ENCODE measurements at regions not wholly inside any gene's neighbourhood (a gene's known extent, or its start where the extent isn't known, plus 50 kb on each side); places are given as distances from the start of the nearest gene placed in this dataset.

DNA sequence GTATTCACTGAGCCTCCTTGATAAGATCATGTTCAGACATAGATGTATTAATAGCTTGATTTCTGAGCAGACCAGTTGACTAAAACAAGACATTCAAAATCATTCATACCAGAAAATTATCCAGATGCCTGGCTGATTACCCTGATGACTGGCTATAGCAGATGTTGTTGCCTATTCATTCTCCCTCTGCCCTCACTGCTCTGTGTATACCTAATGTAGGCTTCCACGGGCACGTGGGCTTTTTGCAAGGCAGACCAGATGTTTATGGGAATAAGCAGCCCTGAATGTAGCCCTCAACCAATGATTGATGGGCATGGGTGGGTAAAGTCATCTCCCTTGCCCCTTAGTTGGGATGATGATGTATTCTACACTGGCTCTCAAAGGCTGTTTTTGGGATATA lies 289.1 kb downstream of the MBD2 start:
- DNase-seq: no peak
- 100% methylated on average over 2 of the region's 2 CpGs for WGBS
- Histone ChIP-seq H2BK5ac (ENCODE audit: low read depth, low read length, poor library complexity, severe bottlenecking) (no peak overlapping the region), H2BK120ac (ENCODE audit: low read depth, low read length) (no peak overlapping the region), H2BK12ac (ENCODE audit: low read length in 2 of 2) (no peak overlapping the region), H2AK5ac (ENCODE audit: low read length, severe bottlenecking) (no peak overlapping the region), H2AFZ (ENCODE audit: low read depth, low read length) (no peak overlapping the region), H4K91ac (ENCODE audit: low read length) (no peak overlapping the region), H4K8ac (ENCODE audit: low read length) (no peak overlapping the region), H3K18ac (ENCODE audit: low read depth in 1 of 2, low read length in 2 of 2) (no peak overlapping the region), H3K36me3 (ENCODE audit: control insufficient read depth in 1 of 2, insufficient read depth in 2 of 2, low read depth in 1 of 2, low read length in 2 of 2) (no peaks in the 10 kb centered on the region), H3K23ac (ENCODE audit: low read length in 2 of 2) (no peak overlapping the region), H3K4me3 (ENCODE audit: insufficient read depth in 1 of 2, low read depth in 1 of 2, low read length in 2 of 2) (no peak overlapping the region), H2BK15ac (ENCODE audit: low read depth, poor library complexity, severe bottlenecking) (no peak overlapping the region), H3K27me3 (ENCODE audit: control insufficient read depth in 1 of 2, insufficient read depth in 1 of 2, low read length in 2 of 2) (no peaks in the 10 kb centered on the region), H3K9ac (ENCODE audit: low read length) (no peak overlapping the region), H3K4me1 (ENCODE audit: control insufficient read depth, insufficient read depth, low read depth, low read length) (no peaks in the 10 kb centered on the region), H3K9me3 (ENCODE audit: control insufficient read depth, low read length) (no peaks in the 10 kb centered on the region), H3K4ac (ENCODE audit: low read depth in 1 of 2, low read length in 2 of 2) (no peak overlapping the region), H3K27ac (ENCODE audit: low read length, poor library complexity, severe bottlenecking) (no peak overlapping the region), H3K14ac (ENCODE audit: low read length in 2 of 2) (no peak overlapping the region), H3K4me2 (ENCODE audit: low read length, poor library complexity, severe bottlenecking) (no peak overlapping the region), H3K79me1 (replicated peaks; ENCODE audit: low read length, poor library complexity, severe bottlenecking) (no peaks in the 10 kb centered on the region)

DNA sequence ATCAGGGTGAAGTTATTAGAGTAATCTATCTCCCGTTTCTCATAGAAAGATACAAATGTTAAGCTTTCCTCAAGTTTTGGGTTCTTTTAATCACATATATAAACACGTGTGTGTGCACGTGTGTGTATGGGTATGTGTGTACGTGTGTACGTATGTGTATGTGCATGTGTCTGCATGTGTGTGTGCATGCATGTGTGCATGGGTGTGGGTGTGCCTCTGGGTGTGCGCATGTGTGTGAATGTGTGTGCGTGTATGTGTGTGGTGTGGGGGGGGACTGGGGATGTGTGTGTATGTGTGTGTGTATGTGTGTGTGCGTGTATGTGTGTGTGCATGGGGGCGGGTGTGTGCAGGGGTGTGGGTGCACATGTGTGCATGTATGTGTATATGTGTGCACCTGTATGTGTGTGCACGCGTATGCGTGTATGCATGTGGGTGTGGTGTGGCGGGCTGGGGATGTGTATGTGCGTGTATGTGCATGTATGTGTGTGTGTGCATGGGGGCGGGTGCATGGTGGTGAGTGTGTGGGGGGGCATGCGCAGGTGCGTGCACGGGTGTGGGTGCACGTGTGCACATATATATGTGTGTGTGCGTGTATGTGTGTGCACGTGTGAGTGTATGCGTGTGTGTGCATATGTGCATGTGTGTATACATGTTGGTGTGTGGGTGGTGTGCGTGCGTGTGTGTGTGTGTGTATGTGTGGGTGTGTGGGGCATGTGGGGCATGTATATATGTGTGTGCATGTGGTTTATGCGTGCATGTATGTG lies 304.0 kb downstream of the MBD2 start:
- no peak overlapping the region for H2BK5ac ChIP-seq (ENCODE audit: low read depth, low read length, poor library complexity, severe bottlenecking)
- whole genome bisulfite sequencing: 90% methylated on average over 25 of the region's 25 CpGs

GRCh38 chr18:53918091-53918490 lies 306.4 kb downstream of the MBD2 start:
- Histone ChIP-seq H2AFZ (ENCODE audit: low read depth, low read length) (no peak overlapping the region), H3K36me3 (ENCODE audit: control insufficient read depth in 1 of 2, insufficient read depth in 2 of 2, low read depth in 1 of 2, low read length in 2 of 2) (peaks cover 0 to 4% of the 10 kb centered on the region in 2 experiments), H3K18ac (ENCODE audit: low read depth in 1 of 2, low read length in 2 of 2) (no peak overlapping the region), H2BK120ac (ENCODE audit: low read depth, low read length) (no peak overlapping the region), H3K79me1 (replicated peaks; ENCODE audit: low read length, poor library complexity, severe bottlenecking) (no peaks in the 10 kb centered on the region), H2BK5ac (ENCODE audit: low read depth, low read length, poor library complexity, severe bottlenecking) (no peak overlapping the region), H3K4me2 (ENCODE audit: low read length, poor library complexity, severe bottlenecking) (no peak overlapping the region), H4K91ac (ENCODE audit: low read length) (no peak overlapping the region), H3K23ac (ENCODE audit: low read length in 2 of 2) (no peak overlapping the region), H3K14ac (ENCODE audit: low read length in 2 of 2) (no peak overlapping the region), H2AK5ac (ENCODE audit: low read length, severe bottlenecking) (no peak overlapping the region), H4K8ac (ENCODE audit: low read length) (no peak overlapping the region), H3K9ac (ENCODE audit: low read length) (no peak overlapping the region), H2BK15ac (ENCODE audit: low read depth, poor library complexity, severe bottlenecking) (no peak overlapping the region), H3K4me1 (ENCODE audit: control insufficient read depth, insufficient read depth, low read depth, low read length) (peaks cover 5% of the 10 kb centered on the region), H3K27me3 (ENCODE audit: control insufficient read depth in 1 of 2, insufficient read depth in 1 of 2, low read length in 2 of 2) (no peaks in the 10 kb centered on the region), H3K27ac (ENCODE audit: low read length, poor library complexity, severe bottlenecking) (no peak overlapping the region), H3K4ac (ENCODE audit: low read depth in 1 of 2, low read length in 2 of 2) (no peak overlapping the region), H3K9me3 (ENCODE audit: control insufficient read depth, low read length) (no peaks in the 10 kb centered on the region), H3K4me3 (ENCODE audit: insufficient read depth in 1 of 2, low read depth in 1 of 2, low read length in 2 of 2) (no peak overlapping the region), H2BK12ac (ENCODE audit: low read length in 2 of 2) (no peak overlapping the region)
- no peak for DNase-seq
- 60% methylated on average over 2 of the region's 2 CpGs for WGBS

More for the DNA sequence above, 304.0 kb downstream of the MBD2 start:
- H2BK120ac ChIP-seq (ENCODE audit: low read depth, low read length): no peak overlapping the region
- DNase-seq: no peak
- no peaks in the 10 kb centered on the region for H3K79me1 ChIP-seq (replicated peaks; ENCODE audit: low read length, poor library complexity, severe bottlenecking)
- H3K9me3 ChIP-seq (ENCODE audit: control insufficient read depth, low read length): no peaks in the 10 kb centered on the region
- no peak overlapping the region for H3K27ac ChIP-seq (ENCODE audit: low read length, poor library complexity, severe bottlenecking)
- no peak overlapping the region for H2BK12ac ChIP-seq (ENCODE audit: low read length in 2 of 2)
- H3K36me3 ChIP-seq (ENCODE audit: control insufficient read depth in 1 of 2, insufficient read depth in 2 of 2, low read depth in 1 of 2, low read length in 2 of 2): peaks cover 0 to 4% of the 10 kb centered on the region in 2 experiments
- peak overlapping the region; percentile 7 for H4K91ac ChIP-seq (ENCODE audit: low read length)
- no peak overlapping the region for H3K14ac ChIP-seq (ENCODE audit: low read length in 2 of 2)
- no peak overlapping the region for H3K4me2 ChIP-seq (ENCODE audit: low read length, poor library complexity, severe bottlenecking)
- H2AFZ ChIP-seq (ENCODE audit: low read depth, low read length): no peak overlapping the region
- H3K18ac ChIP-seq (ENCODE audit: low read depth in 1 of 2, low read length in 2 of 2): no peak overlapping the region
- H3K27me3 ChIP-seq (ENCODE audit: control insufficient read depth in 1 of 2, insufficient read depth in 1 of 2, low read length in 2 of 2): no peaks in the 10 kb centered on the region
- H2BK15ac ChIP-seq (ENCODE audit: low read depth, poor library complexity, severe bottlenecking): no peak overlapping the region
- no peak overlapping the region for H3K9ac ChIP-seq (ENCODE audit: low read length)
- H3K23ac ChIP-seq (ENCODE audit: low read length in 2 of 2): no peak overlapping the region
- H3K4me3 ChIP-seq (ENCODE audit: insufficient read depth in 1 of 2, low read depth in 1 of 2, low read length in 2 of 2): no peak overlapping the region
- peaks cover 5% of the 10 kb centered on the region for H3K4me1 ChIP-seq (ENCODE audit: control insufficient read depth, insufficient read depth, low read depth, low read length)
- H4K8ac ChIP-seq (ENCODE audit: low read length): no peak overlapping the region
- no peak overlapping the region for H3K4ac ChIP-seq (ENCODE audit: low read depth in 1 of 2, low read length in 2 of 2)
- no peak overlapping the region for H2AK5ac ChIP-seq (ENCODE audit: low read length, severe bottlenecking)

DNA sequence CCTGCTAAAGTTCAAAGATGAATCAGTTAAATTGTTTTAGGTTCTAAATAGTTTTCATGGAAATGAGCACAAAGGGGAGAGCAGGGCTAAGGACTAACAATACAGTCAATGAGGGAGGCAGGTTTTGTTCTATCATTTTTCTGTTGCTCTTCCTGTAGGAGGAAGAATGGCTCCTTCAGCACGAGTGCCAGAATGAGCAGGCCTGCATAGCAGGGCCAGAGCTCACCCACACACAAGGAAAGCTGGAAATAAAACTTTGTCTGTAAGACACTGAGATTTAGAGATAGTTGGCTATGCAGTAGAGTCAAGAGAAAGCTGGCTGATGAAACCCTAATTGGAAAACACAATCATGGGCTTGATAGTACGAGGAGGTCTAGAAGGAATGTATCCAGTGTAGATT lies 313.3 kb downstream of the MBD2 start:
- Histone ChIP-seq H4K8ac (ENCODE audit: low read length) (no peak overlapping the region), H3K4me1 (ENCODE audit: control insufficient read depth, insufficient read depth, low read depth, low read length) (no peaks in the 10 kb centered on the region), H3K27me3 (ENCODE audit: control insufficient read depth in 1 of 2, insufficient read depth in 1 of 2, low read length in 2 of 2) (no peaks in the 10 kb centered on the region), H3K27ac (ENCODE audit: low read length, poor library complexity, severe bottlenecking) (no peak overlapping the region), H2BK15ac (ENCODE audit: low read depth, poor library complexity, severe bottlenecking) (no peak overlapping the region), H3K36me3 (ENCODE audit: control insufficient read depth in 1 of 2, insufficient read depth in 2 of 2, low read depth in 1 of 2, low read length in 2 of 2) (no peaks in the 10 kb centered on the region), H2AK5ac (ENCODE audit: low read length, severe bottlenecking) (no peak overlapping the region), H2BK12ac (ENCODE audit: low read length in 2 of 2) (no peak overlapping the region), H3K4ac (ENCODE audit: low read depth in 1 of 2, low read length in 2 of 2) (no peak overlapping the region), H2BK120ac (ENCODE audit: low read depth, low read length) (no peak overlapping the region), H3K23ac (ENCODE audit: low read length in 2 of 2) (no peak overlapping the region), H3K9ac (ENCODE audit: low read length) (no peak overlapping the region), H3K79me1 (replicated peaks; ENCODE audit: low read length, poor library complexity, severe bottlenecking) (no peaks in the 10 kb centered on the region), H4K91ac (ENCODE audit: low read length) (no peak overlapping the region), H3K9me3 (ENCODE audit: control insufficient read depth, low read length) (no peaks in the 10 kb centered on the region), H3K18ac (ENCODE audit: low read depth in 1 of 2, low read length in 2 of 2) (no peak overlapping the region), H3K14ac (ENCODE audit: low read length in 2 of 2) (no peak overlapping the region), H3K4me2 (ENCODE audit: low read length, poor library complexity, severe bottlenecking) (no peak overlapping the region), H3K4me3 (ENCODE audit: insufficient read depth in 1 of 2, low read depth in 1 of 2, low read length in 2 of 2) (no peak overlapping the region), H2AFZ (ENCODE audit: low read depth, low read length) (no peak overlapping the region), H2BK5ac (ENCODE audit: low read depth, low read length, poor library complexity, severe bottlenecking) (no peak overlapping the region)
- DNase-seq: no peak
- WGBS: 38% methylated on average over 1 of the region's 2 CpGs

Measured in mesenchymal stem cell (in vitro differentiated cells and primary cell).